Calu3 (cell line): ENCODE measurements at regions not wholly inside any gene's neighbourhood (a gene's known extent, or its start where the extent isn't known, plus 50 kb on each side); places are given as distances from the start of the nearest gene placed in this dataset.
"Not testable (repeated sequence)": the region's sequence is repeated elsewhere in the genome, so short reads cannot be mapped to it uniquely, and the experiment has no call there.

Experiments
- BruUV-seq: library from RNA; stranded (reverse); fragments of 400-500 nt; replicated peaks from 2 replicates; lab custom pipeline; 2021; lab: Mats Ljungman, UMichigan
- CTCF ChIA-PET: fragments of 300-600 bp; sonication (Branson Sonifier 250); formaldehyde crosslinking; loops from one replicate; lab custom pipeline; 2022; ENCODE audit warnings: antibody characterized with exemption; lab: Charles Lee
- DNase-seq: peaks from one replicate; pipeline ENCODE4 v3.0.0; 2022
- H3K27ac Mint-ChIP-seq: one replicate; pipeline ENCODE4 v1.8.0; 2022; ENCODE audit warnings: mixed read lengths; ENCODE audit not compliant: unreplicated experiment
- H3K27me3 Mint-ChIP-seq: one replicate; pipeline ENCODE4 v1.8.0; 2022; ENCODE audit warnings: mixed read lengths; ENCODE audit not compliant: unreplicated experiment
- H3K36me3 Mint-ChIP-seq: one replicate; pipeline ENCODE4 v1.8.0; 2022; ENCODE audit warnings: mild to moderate bottlenecking, moderate library complexity, mixed read lengths; ENCODE audit not compliant: insufficient read depth, unreplicated experiment
- H3K4me1 Mint-ChIP-seq: one replicate; pipeline ENCODE4 v1.8.0; 2022; ENCODE audit warnings: mild to moderate bottlenecking, low read depth, mixed read lengths; ENCODE audit not compliant: unreplicated experiment
- H3K4me3 Mint-ChIP-seq: one replicate; pipeline ENCODE4 v1.8.0; 2022; ENCODE audit warnings: mild to moderate bottlenecking, low read depth, moderate library complexity, mixed read lengths; ENCODE audit not compliant: unreplicated experiment
- H3K9me3 Mint-ChIP-seq: one replicate; pipeline ENCODE4 v1.8.0; 2022; ENCODE audit warnings: low read depth, mixed read lengths; ENCODE audit not compliant: unreplicated experiment
- intact Hi-C: fragments of 100-400 bp; cut with micrococcal nuclease; formaldehyde crosslinking; loops from one replicate; pipeline ENCODE4 v1.10.0; 2022; ENCODE audit not compliant: unreplicated experiment
- TF ChIP-seq, protein P1 (sequence below): fragments of 200-600 bp; IDR thresholded peaks from one replicate; pipeline ENCODE4 v1.8.0; 2022; ENCODE audit warnings: antibody characterized with exemption; ENCODE audit not compliant: unreplicated experiment

GRCh38 chr5:112555691-112556090, 136.6 kb upstream of the EPB41L4A start:
- TF ChIP-seq, protein P1, sequence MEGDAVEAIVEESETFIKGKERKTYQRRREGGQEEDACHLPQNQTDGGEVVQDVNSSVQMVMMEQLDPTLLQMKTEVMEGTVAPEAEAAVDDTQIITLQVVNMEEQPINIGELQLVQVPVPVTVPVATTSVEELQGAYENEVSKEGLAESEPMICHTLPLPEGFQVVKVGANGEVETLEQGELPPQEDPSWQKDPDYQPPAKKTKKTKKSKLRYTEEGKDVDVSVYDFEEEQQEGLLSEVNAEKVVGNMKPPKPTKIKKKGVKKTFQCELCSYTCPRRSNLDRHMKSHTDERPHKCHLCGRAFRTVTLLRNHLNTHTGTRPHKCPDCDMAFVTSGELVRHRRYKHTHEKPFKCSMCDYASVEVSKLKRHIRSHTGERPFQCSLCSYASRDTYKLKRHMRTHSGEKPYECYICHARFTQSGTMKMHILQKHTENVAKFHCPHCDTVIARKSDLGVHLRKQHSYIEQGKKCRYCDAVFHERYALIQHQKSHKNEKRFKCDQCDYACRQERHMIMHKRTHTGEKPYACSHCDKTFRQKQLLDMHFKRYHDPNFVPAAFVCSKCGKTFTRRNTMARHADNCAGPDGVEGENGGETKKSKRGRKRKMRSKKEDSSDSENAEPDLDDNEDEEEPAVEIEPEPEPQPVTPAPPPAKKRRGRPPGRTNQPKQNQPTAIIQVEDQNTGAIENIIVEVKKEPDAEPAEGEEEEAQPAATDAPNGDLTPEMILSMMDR: no peak
- CTCF ChIA-PET: interaction anchor here (1.0 kb wide), 1 partner anchor 135 kb away, joined by 5 read pairs; no protein-coding TSS in a partner anchor
- Mint-ChIP-seq H3K27me3 (no peaks in the 10 kb centered on the region), H3K27ac (no peak overlapping the region), H3K36me3 (no peaks in the 10 kb centered on the region), H3K9me3 (no peaks in the 10 kb centered on the region), H3K4me3 (no peak overlapping the region), H3K4me1 (peaks cover 6% of the 10 kb centered on the region)
- intact Hi-C loops: no loop called here
- no peak for DNase-seq
- no TSS peak for BruUV-seq

- BruUV-seq, intact Hi-C loops, H3K9me3 Mint-ChIP-seq, DNase-seq, H3K4me1 Mint-ChIP-seq, H3K36me3 Mint-ChIP-seq, H3K27me3 Mint-ChIP-seq, H3K4me3 Mint-ChIP-seq, H3K27ac Mint-ChIP-seq: not testable (repeated sequence)
- CTCF ChIA-PET: interaction anchor here (1.1 kb wide), 1 partner anchor 178 kb away, joined by 3 read pairs; the partner anchor contains the start of gene APC
Observed at GRCh38 chr5:112559501-112559900, 140.4 kb upstream of the EPB41L4A start.

DNA sequence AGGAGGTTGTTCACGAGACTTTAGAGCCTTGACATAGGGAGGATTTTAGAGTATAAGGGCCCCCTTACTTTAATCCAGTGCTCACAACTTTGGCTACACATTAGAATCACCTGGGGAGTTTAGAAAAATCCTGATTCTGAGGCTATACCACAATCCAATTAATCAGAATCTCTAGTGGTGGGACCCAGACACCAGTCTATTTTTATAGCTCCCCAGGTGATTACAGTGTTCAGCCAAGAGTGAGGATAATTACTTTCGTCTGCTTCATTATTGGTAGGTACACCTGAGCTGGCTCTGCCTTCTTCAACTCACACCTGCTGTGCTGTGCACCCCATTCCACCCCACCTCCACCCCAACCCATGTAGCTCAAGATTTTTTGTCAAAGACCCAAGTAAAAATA, 141.3 kb upstream of the EPB41L4A start:
- no peaks in the 10 kb centered on the region for H3K27me3 Mint-ChIP-seq
- CTCF ChIA-PET: no interaction called here
- peaks cover 7% of the 10 kb centered on the region for H3K9me3 Mint-ChIP-seq
- no peaks in the 10 kb centered on the region for H3K36me3 Mint-ChIP-seq
- TF ChIP-seq, protein P1: no peak
- intact Hi-C loops: no loop called here
- no peaks in the 10 kb centered on the region for H3K4me1 Mint-ChIP-seq
- BruUV-seq: no TSS peak
- no peak for DNase-seq
- no peak overlapping the region for H3K27ac Mint-ChIP-seq
- H3K4me3 Mint-ChIP-seq: no peak overlapping the region

DNA sequence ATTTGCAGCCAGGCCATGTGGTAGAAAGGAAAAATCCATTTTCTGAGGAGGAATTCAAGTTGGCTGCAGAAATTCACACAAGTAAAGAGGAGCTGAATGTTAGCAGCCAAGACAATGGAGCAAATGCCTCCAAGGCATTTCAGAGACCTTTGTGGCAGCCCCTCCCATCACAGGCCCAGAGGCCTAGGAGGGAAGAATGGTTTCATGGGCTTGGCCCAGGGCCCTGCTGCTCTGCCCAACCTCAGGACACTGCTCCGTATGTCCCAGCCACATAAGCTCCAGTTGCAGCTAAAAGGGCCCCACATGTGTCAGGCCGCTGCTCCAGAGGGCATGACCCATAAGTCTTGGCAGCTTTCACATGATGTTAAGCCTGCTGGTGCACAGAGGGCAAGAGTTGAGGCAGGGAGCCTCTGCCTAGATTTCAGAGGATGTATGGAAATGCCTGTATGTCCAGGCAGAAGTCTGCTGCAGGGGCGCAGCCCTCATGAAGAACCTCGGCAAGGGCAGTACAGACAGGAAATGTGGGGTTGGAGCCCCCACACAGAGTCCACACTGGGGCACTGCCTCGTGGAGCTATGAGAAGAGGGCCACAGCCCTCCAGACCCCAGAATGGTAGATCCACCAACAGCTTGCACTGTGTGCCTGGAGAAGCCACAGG, 144.2 kb upstream of the EPB41L4A start:
- H3K27me3 Mint-ChIP-seq: peaks cover 5% of the 10 kb centered on the region
- DNase-seq: no peak
- no peaks in the 10 kb centered on the region for H3K36me3 Mint-ChIP-seq
- BruUV-seq: no TSS peak
- no peak overlapping the region for H3K4me3 Mint-ChIP-seq
- intact Hi-C loops: no loop called here
- CTCF ChIA-PET: no interaction called here
- H3K9me3 Mint-ChIP-seq: peaks cover 7% of the 10 kb centered on the region
- no peak overlapping the region for H3K27ac Mint-ChIP-seq
- TF ChIP-seq, protein P1: no peak
- H3K4me1 Mint-ChIP-seq: no peaks in the 10 kb centered on the region

DNA sequence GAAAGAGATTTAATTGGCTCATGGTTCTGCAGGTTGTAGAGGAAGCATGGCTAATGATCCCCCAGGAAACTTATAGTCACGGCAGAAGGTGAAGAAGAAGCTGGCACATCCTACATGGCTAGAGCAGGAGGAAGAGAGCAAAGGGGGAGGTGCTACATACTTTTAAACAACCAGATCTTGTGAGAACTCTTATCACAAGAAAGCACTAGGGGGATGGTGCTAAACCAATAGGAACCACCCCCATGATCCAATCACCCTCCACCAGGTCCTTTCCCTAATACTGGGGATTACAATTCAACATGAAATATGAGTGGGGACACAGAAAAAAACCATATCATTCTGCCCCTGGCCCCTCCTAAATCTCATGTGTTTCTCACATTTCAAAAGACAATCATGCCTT, 147.2 kb upstream of the EPB41L4A start:
- no peak overlapping the region for H3K4me3 Mint-ChIP-seq
- peaks cover 7% of the 10 kb centered on the region for H3K9me3 Mint-ChIP-seq
- H3K36me3 Mint-ChIP-seq: no peaks in the 10 kb centered on the region
- no TSS peak for BruUV-seq
- CTCF ChIA-PET: no interaction called here
- intact Hi-C loops: no loop called here
- H3K27ac Mint-ChIP-seq: no peak overlapping the region
- DNase-seq: no peak
- no peaks in the 10 kb centered on the region for H3K4me1 Mint-ChIP-seq
- H3K27me3 Mint-ChIP-seq: peaks cover 16% of the 10 kb centered on the region
- TF ChIP-seq, protein P1: no peak
